ENCODE measurements at regions not wholly inside any gene's neighbourhood (a gene's known extent, or its start where the extent isn't known, plus 50 kb on each side); places are given as distances from the start of the nearest gene placed in this dataset.
"Not testable (repeated sequence)": the region's sequence is repeated elsewhere in the genome, so short reads cannot be mapped to it uniquely, and the experiment has no call there.

GRCh38 chr13:22883262-22883840 lies 297.4 kb upstream of the SGCG start:
- Mint-ChIP-seq H3K4me1 (peaks cover 3% of the 10 kb centered on the region), H3K9me3 (ENCODE audit: insufficient read depth) (no peaks in the 10 kb centered on the region), H3K27me3 (no peaks in the 10 kb centered on the region), H3K4me3 (no peak overlapping the region), H3K27ac (no peak overlapping the region)
- Histone ChIP-seq H3K4me1 (ENCODE audit: control insufficient read depth in 2 of 2, insufficient read depth in 2 of 2, low read length in 2 of 2) (no peaks in the 10 kb centered on the region), H2AFZ (ENCODE audit: insufficient read depth, low read depth, low read length, poor library complexity, severe bottlenecking) (no peak overlapping the region), H3K4me3 (ENCODE audit: control extremely low read depth in 1 of 5, extremely low read depth in 1 of 5, insufficient read depth in 1 of 5, low read depth in 2 of 5, low read length in 4 of 5) (no peak overlapping the region), H3K9ac (ENCODE audit: low read length) (no peak overlapping the region), H4K20me1 (ENCODE audit: control insufficient read depth, insufficient read depth, low read length, poor library complexity, severe bottlenecking) (no peaks in the 10 kb centered on the region), H3K36me3 (replicated peaks in 1 of 2; ENCODE audit: control extremely low read depth in 1 of 2, control insufficient read depth in 1 of 2, extremely low read depth in 1 of 2, insufficient read depth in 2 of 2, low read length in 1 of 2) (no peaks in the 10 kb centered on the region), H3K79me2 (ENCODE audit: control insufficient read depth, insufficient read depth, low read length) (no peaks in the 10 kb centered on the region), H3K27me3 (replicated peaks in 1 of 4; ENCODE audit: control extremely low read depth in 1 of 4, control insufficient read depth in 3 of 4, insufficient read depth in 4 of 4, low read length in 3 of 4) (no peaks in the 10 kb centered on the region), H3K9me3 (ENCODE audit: control extremely low read depth in 1 of 3, control insufficient read depth in 2 of 3, insufficient read depth in 1 of 3, low read length in 2 of 3) (no peaks in the 10 kb centered on the region), H3K4me2 (replicated peaks; ENCODE audit: low read depth, low read length, poor library complexity, severe bottlenecking) (no peak overlapping the region), H3K27ac (ENCODE audit: low read length in 2 of 2) (no peak overlapping the region)
- no peak for ATAC-seq (ENCODE audit: low read depth)
- ChIA-PET CTCF (no interaction called here), POLR2A (no interaction called here)
- 33% methylated on average over 1 of the region's 7 CpGs for WGBS (ENCODE audit: insufficient coverage)
- intact Hi-C loops (cut with micrococcal nuclease) = no loop called here
- DNase-seq = peak; percentile 6
- TF ChIP-seq CTCF (IDR thresholded peaks at IDR 0.05) (no peak), EZH2 (IDR thresholded peaks at IDR 0.05; ENCODE audit: borderline replicate concordance, insufficient read depth, low read depth, low read length, poor library complexity, severe bottlenecking) (no peak)

GRCh38 chr13:22883956-22884355 lies 296.8 kb upstream of the SGCG start:
- no peaks in the 10 kb centered on the region for H3K27me3 Mint-ChIP-seq
- Histone ChIP-seq H4K20me1 (ENCODE audit: control insufficient read depth, insufficient read depth, low read length, poor library complexity, severe bottlenecking) (no peaks in the 10 kb centered on the region), H3K9me3 (ENCODE audit: control extremely low read depth in 1 of 3, control insufficient read depth in 2 of 3, insufficient read depth in 1 of 3, low read length in 2 of 3) (no peaks in the 10 kb centered on the region), H3K27ac (ENCODE audit: low read length in 2 of 2) (no peak overlapping the region), H3K36me3 (replicated peaks in 1 of 2; ENCODE audit: control extremely low read depth in 1 of 2, control insufficient read depth in 1 of 2, extremely low read depth in 1 of 2, insufficient read depth in 2 of 2, low read length in 1 of 2) (no peaks in the 10 kb centered on the region), H3K4me2 (replicated peaks; ENCODE audit: low read depth, low read length, poor library complexity, severe bottlenecking) (no peak overlapping the region), H3K9ac (ENCODE audit: low read length) (no peak overlapping the region), H3K27me3 (replicated peaks in 1 of 4; ENCODE audit: control extremely low read depth in 1 of 4, control insufficient read depth in 3 of 4, insufficient read depth in 4 of 4, low read length in 3 of 4) (no peaks in the 10 kb centered on the region), H3K4me3 (ENCODE audit: control extremely low read depth in 1 of 5, extremely low read depth in 1 of 5, insufficient read depth in 1 of 5, low read depth in 2 of 5, low read length in 4 of 5) (no peak overlapping the region), H3K79me2 (ENCODE audit: control insufficient read depth, insufficient read depth, low read length) (no peaks in the 10 kb centered on the region), H3K4me1 (ENCODE audit: control insufficient read depth in 2 of 2, insufficient read depth in 2 of 2, low read length in 2 of 2) (no peaks in the 10 kb centered on the region), H2AFZ (ENCODE audit: insufficient read depth, low read depth, low read length, poor library complexity, severe bottlenecking) (no peak overlapping the region)
- no peak overlapping the region for H3K27ac Mint-ChIP-seq
- 85% methylated on average over 17 of the region's 17 CpGs for WGBS (ENCODE audit: insufficient coverage)
- POLR2A ChIA-PET = no interaction called here
- no peak for TF ChIP-seq CTCF (IDR thresholded peaks at IDR 0.05)
- no peak for TF ChIP-seq EZH2 (IDR thresholded peaks at IDR 0.05; ENCODE audit: borderline replicate concordance, insufficient read depth, low read depth, low read length, poor library complexity, severe bottlenecking)
- H3K4me1 Mint-ChIP-seq = peaks cover 3% of the 10 kb centered on the region
- intact Hi-C loops (cut with micrococcal nuclease) = no loop called here
- H3K4me3 Mint-ChIP-seq = no peak overlapping the region
- no peak for DNase-seq
- H3K9me3 Mint-ChIP-seq (ENCODE audit: insufficient read depth) = no peaks in the 10 kb centered on the region
- no peak for ATAC-seq (ENCODE audit: low read depth)
- CTCF ChIA-PET = no interaction called here

- intact Hi-C loops (cut with micrococcal nuclease); DNase-seq; H3K27ac ChIP-seq (ENCODE audit: low read length in 2 of 2); H3K4me1 ChIP-seq (ENCODE audit: control insufficient read depth in 2 of 2, insufficient read depth in 2 of 2, low read length in 2 of 2); H3K4me1 Mint-ChIP-seq; H3K4me3 Mint-ChIP-seq; CTCF ChIA-PET; H3K4me2 ChIP-seq (replicated peaks; ENCODE audit: low read depth, low read length, poor library complexity, severe bottlenecking); H3K27me3 ChIP-seq (replicated peaks in 1 of 4; ENCODE audit: control extremely low read depth in 1 of 4, control insufficient read depth in 3 of 4, insufficient read depth in 4 of 4, low read length in 3 of 4); POLR2A ChIA-PET; H3K27me3 Mint-ChIP-seq; H3K4me3 ChIP-seq (ENCODE audit: control extremely low read depth in 1 of 5, extremely low read depth in 1 of 5, insufficient read depth in 1 of 5, low read depth in 2 of 5, low read length in 4 of 5); H4K20me1 ChIP-seq (ENCODE audit: control insufficient read depth, insufficient read depth, low read length, poor library complexity, severe bottlenecking); H2AFZ ChIP-seq (ENCODE audit: insufficient read depth, low read depth, low read length, poor library complexity, severe bottlenecking); ATAC-seq (ENCODE audit: low read depth); H3K36me3 ChIP-seq (replicated peaks in 1 of 2; ENCODE audit: control extremely low read depth in 1 of 2, control insufficient read depth in 1 of 2, extremely low read depth in 1 of 2, insufficient read depth in 2 of 2, low read length in 1 of 2); H3K9me3 Mint-ChIP-seq (ENCODE audit: insufficient read depth); H3K27ac Mint-ChIP-seq; H3K79me2 ChIP-seq (ENCODE audit: control insufficient read depth, insufficient read depth, low read length); H3K9me3 ChIP-seq (ENCODE audit: control extremely low read depth in 1 of 3, control insufficient read depth in 2 of 3, insufficient read depth in 1 of 3, low read length in 2 of 3); H3K9ac ChIP-seq (ENCODE audit: low read length): not testable (repeated sequence)
- no CpG with 5 or more reads among the region's 8 CpGs for WGBS (ENCODE audit: insufficient coverage)
These were observed 294.7 kb upstream of the SGCG start for GRCh38 chr13:22886061-22886460.

Data from B cell (primary cell).